Activated T-cell treated with anti-CD3 and anti-CD28 coated beads, Interleukin-2, amount 50 U/mL, for 24 hours (primary cell): ENCODE measurements at regions not wholly inside any gene's neighbourhood (a gene's known extent, or its start where the extent isn't known, plus 50 kb on each side); places are given as distances from the start of the nearest gene placed in this dataset.

Experiments used
- DNase-seq: peaks from one replicate; pipeline ENCODE4 v3.0.0-alpha.2; 2020
- H3K27ac Mint-ChIP-seq: 2 replicates; pipeline ENCODE4 v1.8.0; 2020; ENCODE audit warnings: mild to moderate bottlenecking, mixed read lengths
- H3K27me3 Mint-ChIP-seq: 2 replicates; pipeline ENCODE4 v1.8.0; 2020; ENCODE audit warnings: mixed read lengths
- H3K36me3 Mint-ChIP-seq: 2 replicates; pipeline ENCODE4 v1.8.0; 2020; ENCODE audit warnings: low read depth, mixed read lengths
- H3K4me1 Mint-ChIP-seq: 2 replicates; pipeline ENCODE4 v1.8.0; 2020; ENCODE audit warnings: low read depth, mixed read lengths
- H3K4me3 Mint-ChIP-seq: 2 replicates; pipeline ENCODE4 v1.8.0; 2020; ENCODE audit warnings: mild to moderate bottlenecking, moderate library complexity, mixed read lengths
- H3K9me3 Mint-ChIP-seq: 2 replicates; pipeline ENCODE4 v1.8.0; 2020; ENCODE audit warnings: mixed read lengths

DNA sequence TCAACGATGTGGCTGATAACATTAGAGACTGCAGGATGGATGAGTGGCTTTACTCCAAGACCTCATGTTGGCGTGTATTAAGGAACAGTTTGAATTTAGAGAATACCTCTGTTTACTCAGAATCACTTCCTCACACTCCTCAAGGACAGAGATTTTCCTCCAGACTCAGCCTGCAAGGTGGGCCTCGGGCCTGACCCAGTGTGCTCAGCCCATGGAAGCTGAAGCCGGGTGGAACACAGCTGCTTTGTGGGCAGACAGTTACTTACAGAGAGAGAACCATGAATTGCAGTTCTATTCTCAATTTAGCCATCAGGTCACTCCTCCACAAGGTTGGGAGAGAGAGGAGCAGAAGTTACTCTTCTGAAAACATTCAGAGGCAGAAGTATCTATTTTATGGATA is 135.8 kb downstream of the SNX19 start:
- Mint-ChIP-seq H3K9me3 (no peaks in the 10 kb centered on the region), H3K4me3 (no peak overlapping the region), H3K36me3 (no peaks in the 10 kb centered on the region), H3K27me3 (peaks cover 12% of the 10 kb centered on the region), H3K4me1 (no peaks in the 10 kb centered on the region), H3K27ac (no peak overlapping the region)
- no peak for DNase-seq

- Mint-ChIP-seq H3K27ac (no peak overlapping the region), H3K27me3 (peaks cover 10% of the 10 kb centered on the region), H3K4me1 (no peaks in the 10 kb centered on the region), H3K36me3 (no peaks in the 10 kb centered on the region), H3K9me3 (no peaks in the 10 kb centered on the region), H3K4me3 (no peak overlapping the region)
- DNase-seq = no peak
Observed at GRCh38 chr11:130781931-130782330, 134.3 kb downstream of the SNX19 start.

- Mint-ChIP-seq H3K36me3 (no peaks in the 10 kb centered on the region), H3K27ac (no peak overlapping the region), H3K27me3 (peaks cover 4% of the 10 kb centered on the region), H3K4me3 (no peak overlapping the region), H3K9me3 (no peaks in the 10 kb centered on the region), H3K4me1 (no peaks in the 10 kb centered on the region)
- DNase-seq = no peak
Observed at GRCh38 chr11:130782361-130783222, 133.7 kb downstream of the SNX19 start.

DNA sequence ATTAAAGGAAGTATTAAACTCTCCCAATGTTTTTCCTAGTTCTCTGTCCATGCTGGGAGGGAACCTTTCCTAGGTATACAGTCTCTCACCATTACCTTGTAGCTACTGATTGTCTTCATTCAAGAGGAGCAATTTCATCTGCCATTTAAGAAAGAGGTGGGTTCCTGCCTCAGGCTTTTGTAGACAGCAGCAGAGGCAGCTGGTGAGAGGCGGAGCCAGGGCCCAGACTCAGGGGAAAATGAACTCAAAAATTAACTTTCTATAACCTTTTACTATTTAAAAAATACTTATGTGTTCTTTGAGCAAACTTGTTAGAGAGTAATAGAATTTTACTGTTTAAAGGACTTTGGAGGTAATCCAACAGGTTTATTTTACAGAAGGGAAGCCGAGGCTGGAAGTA is 133.0 kb downstream of the SNX19 start:
- Mint-ChIP-seq H3K4me1 (no peaks in the 10 kb centered on the region), H3K4me3 (no peak overlapping the region), H3K27me3 (peaks cover 3% of the 10 kb centered on the region), H3K36me3 (no peaks in the 10 kb centered on the region), H3K27ac (no peak overlapping the region), H3K9me3 (no peaks in the 10 kb centered on the region)
- no peak for DNase-seq

DNA sequence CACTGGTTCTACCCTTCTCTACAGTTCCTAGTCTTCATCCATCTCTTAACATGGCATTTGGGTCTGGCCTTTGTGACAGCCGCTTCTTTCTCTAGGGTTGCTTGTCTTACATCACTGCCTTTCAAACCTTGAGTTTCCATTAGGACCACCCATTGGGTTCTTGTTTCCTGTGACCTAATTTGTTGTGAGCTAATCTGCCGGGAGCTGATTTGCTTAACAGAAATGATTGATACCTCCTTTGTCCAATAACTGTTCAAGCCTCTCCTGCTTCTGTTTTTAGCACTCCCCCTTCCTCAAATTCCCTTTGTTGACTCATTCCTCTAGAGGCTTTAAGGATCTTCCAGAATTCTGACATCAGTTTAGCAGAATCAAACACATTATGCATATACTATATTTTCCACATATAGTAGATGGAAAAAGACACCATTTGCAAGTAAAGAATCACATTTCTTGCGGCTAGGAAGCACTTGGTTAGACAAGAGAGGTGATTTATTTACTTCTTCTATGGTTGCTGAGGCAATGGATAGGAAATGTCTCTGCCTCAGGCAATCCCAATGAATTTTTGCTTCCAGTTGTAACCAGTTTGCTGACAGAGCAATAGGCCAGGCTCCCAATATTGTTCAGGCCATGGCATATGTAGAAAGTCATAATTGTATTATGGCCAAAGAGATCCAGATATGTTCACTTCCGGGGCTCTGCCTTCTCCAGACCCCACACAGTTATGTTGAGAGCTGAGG is 130.7 kb downstream of the SNX19 start:
- Mint-ChIP-seq H3K27ac (no peak overlapping the region), H3K27me3 (peaks cover 20% of the 10 kb centered on the region), H3K36me3 (no peaks in the 10 kb centered on the region), H3K9me3 (no peaks in the 10 kb centered on the region), H3K4me3 (no peak overlapping the region), H3K4me1 (no peaks in the 10 kb centered on the region)
- no peak for DNase-seq

DNA sequence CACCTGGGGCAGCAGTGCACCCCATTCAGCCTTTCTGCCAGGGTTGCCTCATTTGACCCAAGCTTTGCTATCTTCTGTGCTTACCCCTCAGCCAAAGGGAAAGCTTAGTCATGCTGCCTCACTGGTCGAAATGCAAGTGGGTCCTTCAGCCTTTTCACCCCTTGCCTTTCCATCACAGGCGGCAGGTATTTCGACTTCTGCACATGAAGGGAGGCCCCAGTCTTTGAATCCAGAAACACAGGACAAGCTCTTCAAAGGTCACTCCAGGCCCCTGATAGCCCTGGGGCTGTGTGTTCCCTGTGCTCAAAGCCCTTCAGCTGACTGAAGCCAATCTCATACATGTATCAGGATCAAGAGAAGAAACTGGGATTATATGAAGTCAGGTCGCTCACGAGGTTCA is 129.7 kb downstream of the SNX19 start:
- Mint-ChIP-seq H3K27ac (no peak overlapping the region), H3K4me1 (no peaks in the 10 kb centered on the region), H3K4me3 (no peak overlapping the region), H3K9me3 (peaks cover 8% of the 10 kb centered on the region), H3K36me3 (no peaks in the 10 kb centered on the region), H3K27me3 (peaks cover 29% of the 10 kb centered on the region)
- no peak for DNase-seq

GRCh38 chr11:130787092-130787616 is 129.1 kb downstream of the SNX19 start:
- DNase-seq = no peak
- Mint-ChIP-seq H3K4me3 (no peak overlapping the region), H3K27ac (no peak overlapping the region), H3K9me3 (peaks cover 8% of the 10 kb centered on the region), H3K4me1 (no peaks in the 10 kb centered on the region), H3K36me3 (no peaks in the 10 kb centered on the region), H3K27me3 (peaks cover 32% of the 10 kb centered on the region)

GRCh38 chr11:130787973-130788570 is 128.2 kb downstream of the SNX19 start:
- H3K27me3 Mint-ChIP-seq = peaks cover 40% of the 10 kb centered on the region

GRCh38 chr11:130789056-130789640 is 127.1 kb downstream of the SNX19 start:
- Mint-ChIP-seq H3K27me3 (peaks cover 42% of the 10 kb centered on the region), H3K36me3 (no peaks in the 10 kb centered on the region), H3K4me1 (no peaks in the 10 kb centered on the region), H3K27ac (no peak overlapping the region), H3K9me3 (peaks cover 8% of the 10 kb centered on the region), H3K4me3 (no peak overlapping the region)
- no peak for DNase-seq

More at GRCh38 chr11:130787973-130788570, 128.2 kb downstream of the SNX19 start:
- Mint-ChIP-seq H3K4me1 (no peaks in the 10 kb centered on the region), H3K4me3 (no peak overlapping the region), H3K36me3 (no peaks in the 10 kb centered on the region), H3K27ac (no peak overlapping the region), H3K9me3 (peaks cover 8% of the 10 kb centered on the region)
- DNase-seq = no peak

DNA sequence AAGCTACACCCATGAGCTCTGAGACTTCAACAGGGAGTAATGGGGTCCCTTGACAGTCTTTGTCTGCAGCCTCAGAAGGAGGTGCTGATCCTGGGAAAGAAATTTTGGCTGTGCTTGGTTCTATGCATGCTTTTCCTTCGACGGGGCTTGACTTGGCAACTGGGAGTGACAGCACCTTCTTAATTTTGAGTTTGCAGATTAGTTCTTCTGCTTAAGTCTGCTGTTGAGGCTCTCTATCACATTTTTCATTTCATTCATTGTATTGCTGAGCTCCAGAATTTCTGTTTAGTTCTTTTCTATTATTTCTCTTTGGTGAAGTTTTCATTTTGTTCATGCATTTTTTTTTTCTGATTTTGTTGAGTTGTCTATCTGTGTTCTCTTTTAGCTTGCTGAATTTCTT is 125.6 kb downstream of the SNX19 start:
- no peaks in the 10 kb centered on the region for H3K36me3 Mint-ChIP-seq
- no peak overlapping the region for H3K27ac Mint-ChIP-seq
- H3K4me1 Mint-ChIP-seq = no peaks in the 10 kb centered on the region
- no peak overlapping the region for H3K4me3 Mint-ChIP-seq
- no peak for DNase-seq
- peaks cover 8% of the 10 kb centered on the region for H3K9me3 Mint-ChIP-seq
- H3K27me3 Mint-ChIP-seq = peaks cover 45% of the 10 kb centered on the region

DNA sequence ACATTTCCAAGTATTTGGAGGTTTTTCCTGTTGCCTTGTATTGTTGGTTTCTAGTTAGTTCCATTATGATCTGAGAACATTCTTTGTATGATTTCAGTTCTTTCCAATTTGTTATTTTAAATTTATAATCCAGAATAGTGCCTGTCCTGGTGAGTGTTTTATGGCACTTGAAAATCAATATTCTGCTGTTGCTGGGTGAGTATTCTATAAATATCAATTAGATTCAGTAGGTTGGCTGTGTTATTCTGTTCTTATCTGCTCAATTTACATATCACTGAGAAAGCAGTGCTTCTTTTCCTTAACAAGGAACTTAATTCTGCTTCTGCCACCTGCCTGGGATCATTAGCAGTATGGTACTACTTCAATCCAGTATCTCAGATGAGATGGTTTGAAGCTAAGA is 123.5 kb downstream of the SNX19 start:
- H3K4me1 Mint-ChIP-seq = no peaks in the 10 kb centered on the region
- H3K9me3 Mint-ChIP-seq = peaks cover 8% of the 10 kb centered on the region
- peaks cover 45% of the 10 kb centered on the region for H3K27me3 Mint-ChIP-seq
- H3K4me3 Mint-ChIP-seq = no peak overlapping the region
- no peaks in the 10 kb centered on the region for H3K36me3 Mint-ChIP-seq
- no peak for DNase-seq
- H3K27ac Mint-ChIP-seq = no peak overlapping the region

DNA sequence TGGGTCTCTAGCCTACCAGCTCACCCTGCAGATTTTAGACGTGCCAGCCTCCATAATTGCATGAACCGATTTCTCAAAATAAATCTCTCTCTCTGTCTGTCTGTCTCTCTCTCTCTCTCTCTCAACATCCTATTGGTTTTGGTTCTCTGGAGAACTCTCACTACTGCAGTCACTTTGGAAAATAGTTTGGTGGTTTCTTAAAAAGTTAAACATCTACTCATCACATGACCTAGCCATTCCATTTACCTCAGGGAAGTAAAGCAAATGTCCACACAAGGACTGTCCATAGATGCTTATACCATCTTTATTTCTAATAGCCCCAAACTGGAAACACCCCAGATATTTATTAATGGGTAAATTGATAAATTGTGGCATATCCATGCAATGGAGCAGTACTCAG is 119.5 kb downstream of the SNX19 start:
- Mint-ChIP-seq H3K27me3 (peaks cover 15% of the 10 kb centered on the region), H3K4me3 (no peak overlapping the region), H3K4me1 (no peaks in the 10 kb centered on the region), H3K36me3 (no peaks in the 10 kb centered on the region), H3K9me3 (peaks cover 2% of the 10 kb centered on the region), H3K27ac (no peak overlapping the region)
- DNase-seq = no peak

GRCh38 chr11:130798280-130798679 is 118.0 kb downstream of the SNX19 start:
- no peaks in the 10 kb centered on the region for H3K36me3 Mint-ChIP-seq
- peaks cover 2% of the 10 kb centered on the region for H3K9me3 Mint-ChIP-seq

DNA sequence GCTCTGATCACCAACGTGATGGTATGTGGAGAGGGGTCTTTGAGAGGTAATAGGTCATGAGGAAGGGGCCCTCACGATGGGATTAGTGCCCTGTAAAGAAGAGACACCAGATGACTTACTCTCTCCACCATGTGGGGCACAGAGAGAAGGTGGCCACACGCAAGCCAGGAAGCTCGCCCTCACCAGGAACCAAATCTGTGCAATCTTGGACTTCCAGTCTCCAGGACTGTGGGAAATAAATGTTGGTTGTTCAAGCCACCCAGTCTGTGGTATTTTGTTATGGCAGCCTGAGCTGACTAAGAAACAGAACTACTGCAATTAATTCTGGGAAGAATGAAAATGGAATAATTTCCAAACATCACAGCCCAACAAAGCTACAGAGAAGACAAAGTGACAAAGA is 117.5 kb downstream of the SNX19 start:
- no peaks in the 10 kb centered on the region for H3K4me1 Mint-ChIP-seq
- DNase-seq = no peak
- H3K36me3 Mint-ChIP-seq = no peaks in the 10 kb centered on the region
- H3K4me3 Mint-ChIP-seq = no peak overlapping the region
- peaks cover 7% of the 10 kb centered on the region for H3K27me3 Mint-ChIP-seq
- H3K27ac Mint-ChIP-seq = no peak overlapping the region
- H3K9me3 Mint-ChIP-seq = peaks cover 2% of the 10 kb centered on the region

More at GRCh38 chr11:130798280-130798679, 118.0 kb downstream of the SNX19 start:
- Mint-ChIP-seq H3K4me1 (no peaks in the 10 kb centered on the region), H3K4me3 (no peak overlapping the region), H3K27ac (no peak overlapping the region), H3K27me3 (peaks cover 4% of the 10 kb centered on the region)
- no peak for DNase-seq
